HG03196 (cell line): ENCODE measurements at regions not wholly inside any gene's neighbourhood (a gene's known extent, or its start where the extent isn't known, plus 50 kb on each side); places are given as distances from the start of the nearest gene placed in this dataset.
"Not testable (repeated sequence)": the region's sequence is repeated elsewhere in the genome, so short reads cannot be mapped to it uniquely, and the experiment has no call there.

Experiments
- ATAC-seq: cut with Tn5 transposase; IDR thresholded peaks from one replicate; pipeline ENCODE4 v1.9.1; 2021; ENCODE audit not compliant: unreplicated experiment

DNA sequence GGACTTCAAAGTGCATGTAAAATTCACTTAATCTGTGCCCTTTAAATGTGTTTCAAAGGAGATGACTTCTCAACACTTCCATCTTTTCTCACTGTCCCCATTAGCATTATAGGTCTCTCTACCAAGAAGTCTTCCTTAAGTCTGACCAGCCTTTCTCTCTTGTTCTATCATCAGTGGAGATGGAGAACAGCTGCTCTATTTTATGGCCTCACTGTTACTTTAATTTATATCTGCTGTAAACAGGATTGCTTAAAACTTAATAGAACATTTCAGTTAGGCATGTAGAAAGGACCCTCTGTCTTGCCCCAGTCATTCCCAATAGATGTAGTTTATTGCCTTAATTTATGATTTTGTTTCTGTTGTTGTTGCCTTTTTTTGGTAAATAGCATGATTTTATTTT lies 86.0 kb upstream of the CDC42EP3 start:
- not testable (repeated sequence) for ATAC-seq

DNA sequence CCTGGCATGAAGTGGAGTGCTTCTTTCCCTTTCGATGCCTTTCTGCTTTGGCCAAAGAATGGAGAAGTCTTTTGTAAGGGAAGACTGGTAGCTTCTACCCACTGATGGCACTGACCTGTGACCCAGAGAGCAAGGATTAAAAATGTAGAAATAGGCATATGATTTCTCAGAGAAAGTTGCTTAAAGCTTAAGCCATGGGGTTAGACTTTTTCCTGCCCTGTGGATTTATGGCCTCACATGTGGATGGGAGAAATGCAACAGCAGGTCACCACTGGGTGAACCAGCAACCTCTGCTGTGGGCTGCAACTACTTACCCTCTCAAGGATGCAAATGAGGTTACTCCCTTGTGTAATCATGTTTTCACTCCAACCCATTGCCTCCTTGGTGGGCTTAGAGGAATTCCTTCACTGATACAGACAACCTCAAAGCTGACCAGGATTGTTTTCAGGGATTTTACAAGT lies 86.7 kb upstream of the CDC42EP3 start:
- ATAC-seq: not testable (repeated sequence)

DNA sequence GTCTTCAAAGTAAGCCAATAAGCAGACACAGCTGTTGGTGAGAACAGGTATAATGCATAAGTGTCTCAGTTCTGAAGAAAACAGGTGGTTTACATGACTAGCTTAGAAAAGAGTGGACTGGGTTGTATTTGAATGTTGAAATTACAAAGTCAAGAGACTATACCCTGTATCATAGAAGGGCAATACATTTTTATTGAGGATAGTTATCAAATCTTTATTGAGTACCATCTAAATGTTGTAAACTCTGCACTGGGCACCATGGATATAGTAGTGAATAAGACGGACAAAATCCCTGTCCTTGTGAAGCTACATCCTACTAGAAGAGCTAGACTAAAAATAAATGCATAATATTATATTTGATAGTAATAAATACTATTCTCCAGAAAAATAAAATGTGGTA lies 88.5 kb upstream of the CDC42EP3 start:
- ATAC-seq: not testable (repeated sequence)

DNA sequence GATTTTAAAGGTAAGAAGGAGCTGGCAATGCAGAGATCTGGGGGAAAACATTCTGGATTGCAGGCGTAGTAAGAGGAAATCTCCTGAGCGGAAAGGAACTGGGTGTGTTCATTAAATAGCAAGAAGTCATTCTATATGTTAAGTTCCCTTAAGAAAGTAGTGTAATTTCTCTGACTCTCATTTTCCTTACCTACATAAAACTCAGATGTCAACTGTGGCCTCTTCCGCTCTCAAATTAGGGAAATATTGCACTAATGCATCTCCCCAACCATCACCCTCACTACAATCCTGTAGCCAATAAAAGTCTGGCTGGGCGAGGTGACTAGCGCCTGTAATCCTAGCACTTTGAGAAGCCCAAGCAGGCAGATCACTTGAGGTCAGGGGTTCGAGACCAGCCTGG lies 89.0 kb upstream of the CDC42EP3 start:
- no peak for ATAC-seq

DNA sequence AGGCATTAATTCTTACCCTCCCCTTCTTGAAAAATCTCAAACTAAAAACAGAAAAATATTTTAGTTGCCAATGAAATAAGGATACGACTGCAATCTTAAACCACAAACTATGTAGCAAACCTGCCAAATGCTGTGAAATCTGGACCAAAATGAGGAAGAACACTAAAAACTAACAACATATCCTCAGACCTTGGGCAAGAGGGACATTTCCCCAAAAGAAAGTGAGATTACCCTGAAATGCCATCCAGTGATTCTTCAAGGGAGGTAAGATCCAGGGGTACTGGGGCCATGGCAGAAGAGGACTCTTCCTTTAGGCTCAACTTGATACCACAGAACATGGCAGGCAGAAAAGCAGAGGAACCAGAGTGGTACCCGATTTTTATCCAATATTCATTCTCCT lies 90.8 kb upstream of the CDC42EP3 start:
- ATAC-seq: not testable (repeated sequence)

DNA sequence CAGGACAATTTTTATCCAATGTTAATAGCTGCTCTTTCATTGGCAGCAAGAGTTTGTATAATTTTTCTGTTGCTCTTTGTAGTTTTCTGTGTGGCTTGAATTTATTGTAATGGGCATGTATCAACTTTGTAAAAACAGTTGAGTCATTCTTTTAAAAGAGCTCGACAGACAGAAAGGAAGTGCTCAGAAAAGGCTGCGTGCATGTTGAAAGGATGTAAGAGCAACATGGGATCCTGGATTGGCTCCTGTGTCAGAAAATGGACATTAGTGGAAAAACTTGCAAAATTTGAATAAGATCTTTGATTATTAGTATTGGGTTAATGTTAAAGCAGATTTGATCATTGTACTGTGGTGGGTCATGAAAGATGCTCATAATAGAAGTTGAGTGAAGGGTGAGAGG lies 93.3 kb upstream of the CDC42EP3 start:
- no peak for ATAC-seq

DNA sequence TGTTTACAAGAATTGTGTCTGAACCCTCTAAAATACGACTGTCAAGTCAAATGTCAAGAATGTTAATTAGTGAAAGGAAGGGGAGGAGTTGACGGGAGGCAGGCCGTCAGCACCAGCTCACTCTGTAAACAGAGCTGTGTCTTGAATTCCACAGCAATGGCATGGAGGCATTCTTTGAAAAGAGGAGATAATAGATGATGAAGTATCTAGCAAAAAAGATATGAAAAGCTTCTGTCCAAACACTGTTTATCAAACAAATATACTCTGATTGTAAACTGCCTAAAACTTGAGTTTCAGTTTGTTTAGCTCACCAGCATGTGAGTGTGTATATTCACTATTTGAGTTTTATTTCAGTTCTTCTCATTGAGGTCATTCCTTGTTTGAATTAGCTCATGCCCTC lies 94.7 kb upstream of the CDC42EP3 start:
- no peak for ATAC-seq

DNA sequence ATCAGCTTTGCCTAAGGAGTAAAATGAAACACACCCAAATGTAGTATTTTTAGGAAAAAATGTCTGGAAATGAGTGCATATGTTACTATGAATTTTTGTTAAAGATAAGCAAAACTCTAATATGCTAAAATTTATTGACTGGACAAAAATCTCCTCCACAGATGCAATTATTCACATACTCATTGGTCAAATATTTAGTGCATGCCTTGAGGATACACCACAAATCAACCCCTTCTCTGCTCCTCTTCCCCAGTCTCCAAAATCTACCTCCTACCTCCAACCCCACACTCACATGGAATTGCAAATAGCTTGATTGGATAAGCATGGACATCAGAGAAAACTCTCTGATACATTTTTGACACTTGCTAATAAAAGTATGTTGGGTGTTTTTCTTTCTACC lies 95.6 kb upstream of the CDC42EP3 start:
- no peak for ATAC-seq

DNA sequence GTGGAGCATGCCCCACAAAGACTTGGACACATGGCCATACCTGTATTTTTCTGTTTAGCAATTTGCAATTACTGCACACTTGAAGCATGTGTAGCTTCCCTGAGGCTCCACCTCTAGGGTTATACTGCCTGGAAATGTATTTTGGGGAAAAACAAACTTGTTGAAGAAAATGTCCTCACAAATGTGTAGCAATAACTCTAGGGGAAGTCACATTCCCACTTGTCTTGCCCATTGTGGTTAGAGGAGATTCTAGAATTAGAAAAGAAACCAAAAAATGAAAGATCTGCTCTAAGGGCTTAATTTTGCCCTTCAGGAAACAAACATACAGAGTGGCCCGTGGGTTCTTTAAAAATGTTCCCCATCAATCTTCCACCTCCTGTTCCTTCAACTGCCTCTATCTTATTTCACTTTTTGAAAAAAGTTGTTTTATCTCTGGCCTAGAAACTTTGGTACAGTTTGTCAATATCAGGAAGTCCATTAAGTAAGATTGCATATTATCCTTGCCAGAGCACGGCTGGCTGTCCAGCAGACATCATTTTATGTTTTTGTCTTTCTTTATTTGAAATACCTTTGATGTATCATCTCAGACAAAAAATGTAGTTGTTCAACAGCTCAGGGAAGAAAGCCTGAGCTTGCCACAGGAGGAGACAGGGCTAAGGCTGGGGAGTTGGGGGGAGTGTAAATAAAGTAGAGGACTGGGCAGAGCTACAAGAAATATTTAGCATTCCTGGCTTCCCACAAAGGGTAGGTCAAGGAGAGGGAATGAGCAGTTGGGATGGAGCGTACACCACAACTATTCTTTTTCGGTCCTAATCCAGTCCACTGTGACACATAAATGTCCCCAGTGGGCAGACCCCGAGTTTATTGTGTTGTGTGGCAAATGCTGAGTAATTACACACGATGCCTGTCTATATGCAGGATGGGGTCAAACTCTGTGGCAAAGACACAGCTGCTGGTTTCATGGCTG lies 96.8 kb upstream of the CDC42EP3 start:
- no peak for ATAC-seq

DNA sequence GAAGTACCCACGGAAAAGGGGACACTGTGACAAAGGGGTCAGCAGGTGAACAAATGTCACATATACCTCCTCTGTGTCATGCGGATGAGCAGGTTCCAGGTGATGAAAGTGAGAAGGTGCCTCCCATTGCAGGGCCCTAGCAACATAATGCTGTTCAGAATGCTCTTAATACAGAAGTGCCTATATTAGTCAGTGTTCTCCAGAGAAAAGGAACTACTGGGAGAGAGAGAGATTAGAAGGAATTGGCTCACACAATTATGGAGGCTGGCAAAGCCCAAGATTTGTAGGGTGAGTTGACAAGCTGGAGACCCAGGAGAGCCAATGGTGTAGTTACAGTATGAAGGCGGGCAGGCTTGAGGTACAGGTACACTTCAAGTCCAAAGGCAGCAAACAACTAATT lies 98.1 kb upstream of the CDC42EP3 start:
- ATAC-seq: no peak

DNA sequence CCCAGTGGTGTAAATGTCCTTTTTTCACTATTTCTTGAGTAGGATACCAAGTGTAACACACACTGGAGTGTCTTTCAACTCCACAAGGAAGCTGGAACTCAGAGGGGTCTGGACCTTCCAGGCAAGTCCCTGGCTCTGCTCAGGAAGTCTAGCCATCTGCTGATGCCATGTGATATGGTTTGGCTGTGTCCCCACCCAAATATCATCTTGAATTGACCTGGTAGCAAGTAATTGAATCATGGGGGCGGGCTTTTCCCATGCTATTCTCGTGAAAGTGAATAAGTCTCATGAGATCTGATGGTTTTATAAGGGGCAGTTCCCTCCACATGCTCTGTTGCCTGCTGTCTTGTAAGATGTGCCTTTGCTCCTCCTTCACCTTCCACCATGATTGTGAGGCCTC lies 99.4 kb upstream of the CDC42EP3 start:
- ATAC-seq: no peak

DNA sequence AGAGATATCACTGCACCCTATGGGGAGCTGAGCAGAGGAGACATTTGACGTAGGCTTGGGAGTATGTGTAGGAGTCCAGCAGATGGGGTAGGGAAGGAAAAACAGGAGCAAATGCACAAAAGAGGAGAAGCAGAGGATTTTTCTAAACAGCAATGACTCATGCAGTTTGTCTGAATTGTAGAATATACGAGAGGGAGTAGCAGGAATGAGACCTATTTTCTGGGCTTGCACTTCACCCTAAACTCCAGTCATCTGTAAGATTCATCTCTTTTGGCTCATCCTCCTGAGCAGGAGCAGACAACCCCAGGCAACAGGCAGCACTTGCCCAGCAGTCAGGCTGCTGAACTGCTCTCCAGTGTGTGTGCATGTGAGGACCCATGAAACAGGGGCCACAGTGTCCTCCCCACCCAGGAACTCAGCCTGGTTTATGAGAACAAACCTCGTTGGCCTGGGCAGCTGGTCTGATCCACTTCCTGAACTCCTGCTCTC lies 100.2 kb upstream of the CDC42EP3 start:
- no peak for ATAC-seq

DNA sequence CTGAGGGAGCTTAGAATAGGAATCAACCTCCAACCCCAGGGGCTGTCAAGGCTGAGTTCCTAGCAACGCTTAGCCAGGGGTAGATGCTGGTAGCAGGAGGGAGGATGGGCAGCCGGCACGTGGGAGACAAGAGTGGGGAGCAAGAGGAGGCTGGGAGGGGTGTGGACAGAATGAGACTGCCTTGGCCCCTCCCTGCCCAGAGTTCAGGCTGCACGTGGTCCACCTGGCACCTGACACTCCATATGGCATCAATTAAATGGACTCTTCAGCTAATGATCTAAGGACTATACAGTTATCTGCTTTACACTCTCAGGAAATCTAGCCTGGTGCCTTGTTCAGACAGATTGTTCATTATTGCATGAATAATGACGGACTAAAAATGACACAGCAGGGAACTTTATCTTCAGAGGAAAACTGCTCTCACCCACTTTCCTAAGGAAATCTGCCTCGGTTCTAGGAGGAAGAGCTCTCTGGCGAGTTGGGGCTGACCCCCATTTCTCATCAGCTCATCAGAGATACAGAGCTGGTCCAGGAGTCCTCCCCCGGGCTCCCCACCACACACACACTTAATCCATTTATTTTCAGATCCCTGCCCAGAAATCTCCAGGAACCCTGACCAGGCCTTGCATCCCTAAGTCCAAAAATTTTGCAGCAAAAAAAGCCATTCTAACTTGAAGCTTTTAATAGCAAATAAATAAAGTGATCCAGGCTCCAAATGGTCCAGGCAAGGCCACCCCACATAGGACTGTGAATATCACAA lies 102.1 kb upstream of the CDC42EP3 start:
- no peak for ATAC-seq

DNA sequence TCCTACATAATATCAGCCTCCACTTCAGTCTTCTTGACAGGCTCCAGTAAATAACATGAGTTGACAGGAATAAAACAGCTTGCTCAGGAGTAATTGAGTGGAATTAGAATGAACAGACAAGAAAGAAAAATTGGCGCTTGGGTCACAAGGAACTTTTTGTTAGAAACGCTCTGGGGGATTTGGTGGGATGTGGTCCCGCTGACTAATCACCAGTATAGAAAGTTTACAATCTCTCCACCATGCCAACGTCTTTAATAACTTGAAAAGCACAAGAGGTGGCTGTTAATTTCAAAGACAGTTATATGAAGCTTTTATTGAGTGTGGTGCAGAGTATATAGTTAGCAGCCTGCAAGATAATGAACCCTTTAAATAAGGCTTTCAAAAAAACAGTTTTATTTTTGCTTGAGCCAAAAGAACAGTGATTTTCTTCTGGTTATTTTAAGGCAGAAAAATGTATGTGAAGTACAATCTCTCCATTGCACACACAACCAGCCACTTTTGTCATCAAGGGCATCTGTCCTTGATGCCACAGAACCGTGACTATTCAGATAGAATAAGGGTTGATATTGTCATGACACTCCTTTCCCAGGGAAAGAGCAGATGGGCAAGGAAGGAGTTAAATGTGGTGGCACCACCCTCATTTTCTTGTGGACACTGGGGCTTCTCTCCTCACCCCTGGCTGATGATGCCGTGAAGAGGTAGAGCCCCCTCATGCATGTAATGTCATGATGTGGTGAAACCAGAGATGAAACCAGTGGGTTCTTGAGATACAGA lies 102.9 kb upstream of the CDC42EP3 start:
- ATAC-seq: not testable (repeated sequence)

DNA sequence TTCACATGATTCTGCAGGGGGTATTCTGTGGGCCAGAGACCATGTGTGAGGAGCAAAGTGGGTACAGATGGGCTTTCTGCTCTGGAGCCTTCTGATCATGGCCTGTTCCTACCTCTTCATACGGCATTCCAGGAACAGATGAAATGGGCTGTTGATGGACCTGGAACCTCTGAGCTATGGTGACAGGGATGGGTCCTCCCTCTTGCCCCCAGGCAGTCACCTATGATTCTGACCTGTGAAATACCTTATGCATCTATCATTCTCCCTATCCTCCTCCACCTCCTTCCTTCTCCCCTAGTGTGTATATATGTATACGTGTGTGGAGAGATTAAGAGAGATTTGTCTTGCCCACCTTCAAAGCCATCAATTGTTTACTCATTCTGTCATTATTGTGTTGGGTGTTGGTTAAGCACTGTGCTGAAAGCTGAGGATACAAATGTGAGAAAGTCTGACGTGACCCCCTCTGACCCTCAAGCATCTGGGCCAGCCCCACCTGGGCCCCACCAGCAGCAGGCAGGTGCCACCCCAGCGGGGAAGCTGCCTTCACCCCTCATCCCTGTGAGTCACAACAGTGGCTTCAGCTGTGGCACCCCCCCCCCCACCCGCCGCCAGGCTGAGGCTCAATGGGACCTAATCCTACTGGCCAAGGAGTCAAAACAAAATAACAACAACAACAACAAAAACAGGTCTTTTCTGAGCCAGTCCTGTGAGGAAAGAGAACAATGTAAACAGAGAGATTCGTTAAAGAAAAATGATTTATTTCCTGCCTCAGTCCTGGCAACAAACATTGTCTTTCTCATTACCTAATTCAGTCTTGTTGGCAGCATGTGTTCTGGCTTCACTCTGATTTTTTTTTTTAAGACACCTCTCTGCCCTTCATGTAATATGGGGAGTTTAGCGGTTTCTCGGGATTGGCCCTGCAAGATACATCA lies 103.8 kb upstream of the CDC42EP3 start:
- ATAC-seq: no peak

DNA sequence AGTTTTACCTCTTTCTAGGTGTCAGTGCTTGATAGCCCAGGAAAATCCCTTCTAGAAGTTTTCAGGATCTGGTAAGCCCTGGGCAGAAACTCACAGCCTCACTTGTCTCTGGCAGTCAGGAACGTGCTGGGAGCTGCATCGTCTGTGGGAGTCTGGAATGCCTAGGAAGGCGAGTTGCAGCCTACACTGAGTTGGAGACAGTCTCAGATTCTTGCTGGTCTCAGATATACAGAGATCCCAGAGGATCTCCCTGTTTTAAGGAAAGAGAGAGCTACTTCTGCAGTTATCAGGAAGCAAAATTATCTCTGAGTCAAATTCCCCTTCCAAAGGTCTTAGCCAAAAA lies 104.4 kb upstream of the CDC42EP3 start:
- no peak for ATAC-seq

DNA sequence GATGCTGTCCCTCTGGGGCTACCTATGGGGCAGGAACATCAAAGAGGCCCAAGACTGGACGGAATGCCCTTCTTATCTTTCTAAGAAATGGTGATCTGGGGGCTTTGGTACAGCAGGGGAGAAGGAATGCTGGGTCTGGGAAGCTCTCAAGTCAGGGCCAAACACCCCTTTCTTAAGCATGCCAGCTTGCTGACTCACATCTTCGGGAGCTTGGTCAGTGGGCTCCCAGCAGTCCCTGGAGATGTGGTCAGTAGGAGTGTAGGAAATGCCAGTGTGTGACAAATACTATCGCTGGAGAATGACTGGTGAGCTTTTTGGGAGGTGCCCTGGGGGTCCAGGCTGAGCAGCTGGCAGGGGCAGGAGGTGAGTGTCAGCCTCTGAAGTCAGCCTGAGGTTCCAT lies 105.0 kb upstream of the CDC42EP3 start:
- ATAC-seq: no peak

DNA sequence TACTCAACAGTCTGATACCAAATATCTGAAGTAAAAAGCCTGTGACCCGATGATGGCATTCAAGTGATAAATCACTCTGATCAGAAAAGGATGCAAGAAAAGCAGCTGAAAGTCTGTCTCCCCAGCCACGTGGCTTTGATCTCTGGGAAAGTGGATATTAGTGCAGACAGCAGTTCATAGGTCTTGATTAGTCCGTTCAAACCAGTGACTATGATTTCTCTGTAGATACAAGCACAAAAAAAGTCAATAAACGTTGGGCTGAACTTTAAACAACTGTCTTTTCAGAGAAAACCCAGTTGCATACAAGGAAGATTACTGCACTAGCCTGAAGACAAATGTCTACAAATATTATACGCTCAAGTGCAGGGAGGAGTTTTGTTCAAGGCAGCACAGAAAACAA lies 107.7 kb upstream of the CDC42EP3 start:
- ATAC-seq: no peak

DNA sequence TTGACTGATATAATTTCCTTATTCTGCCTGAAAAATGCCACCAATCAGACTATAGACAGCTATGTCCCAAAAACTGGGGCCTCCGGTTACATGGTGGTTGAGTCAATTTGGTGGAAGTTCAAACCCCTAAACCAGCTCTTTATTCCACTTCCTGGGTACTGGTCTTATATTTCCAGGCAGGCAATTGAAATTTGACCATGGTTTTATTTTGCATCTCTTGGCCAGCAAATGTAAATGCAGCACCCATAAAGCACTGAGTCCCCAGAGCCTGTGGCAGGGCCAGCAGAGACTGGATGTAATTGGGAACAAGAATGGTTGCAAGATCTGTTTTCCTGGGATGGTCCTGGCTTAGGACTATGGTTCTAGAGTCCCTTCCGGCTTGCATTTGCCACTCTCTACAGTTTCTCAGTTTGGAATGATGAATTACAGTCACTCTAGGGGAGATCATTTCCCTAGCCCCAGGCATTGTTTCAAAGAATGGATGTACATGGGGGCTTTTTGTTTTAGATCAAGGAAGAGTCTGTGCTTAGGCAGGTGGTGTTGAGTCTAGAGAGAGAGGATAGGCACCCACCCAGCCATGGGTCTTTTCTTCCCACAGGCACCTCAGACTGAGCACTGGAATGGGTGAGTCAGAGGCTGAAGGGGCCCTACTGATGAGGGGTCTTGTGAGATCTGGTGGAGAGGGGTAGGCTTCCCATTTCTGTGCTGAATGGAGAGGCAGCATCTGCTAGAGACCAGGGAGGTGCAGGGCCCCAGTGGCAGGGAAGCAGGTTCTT lies 108.4 kb upstream of the CDC42EP3 start:
- no peak for ATAC-seq

DNA sequence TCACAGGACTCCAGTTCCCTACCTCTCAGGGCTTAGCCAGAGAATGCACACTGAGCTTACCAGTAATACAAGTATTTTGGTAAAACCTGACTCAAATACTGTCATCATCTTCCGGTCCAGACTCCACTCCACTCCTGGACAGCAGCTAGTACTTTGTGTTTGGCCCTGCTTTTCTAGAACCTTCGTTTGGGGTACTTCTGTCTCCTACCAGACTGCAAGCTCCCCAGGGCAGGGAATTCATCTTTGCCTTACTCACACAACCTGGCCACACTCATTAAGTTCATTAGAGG lies 108.9 kb upstream of the CDC42EP3 start:
- ATAC-seq: no peak
